H1 (cell line): ENCODE measurements at regions not wholly inside any gene's neighbourhood (a gene's known extent, or its start where the extent isn't known, plus 50 kb on each side); places are given as distances from the start of the nearest gene placed in this dataset.

ENCODE experiments used
- BACH1 ChIP-seq: IDR thresholded peaks from 2 replicates; pipeline ENCODE4 v1.6.1; 2012; ENCODE audit warnings: low read length, improper control_type of control experiment
- CBX8 ChIP-seq: fragments of 300-800, 300-1000 bp; sonication (generic); IDR thresholded peaks from 2 replicates; pipeline ENCODE4 v1.7.1; 2016; ENCODE audit warnings: low read depth, low read length, borderline replicate concordance
- CHD1 ChIP-seq: IDR thresholded peaks from 2 replicates; pipeline ENCODE4 v1.6.1; 2012; ENCODE audit warnings: low read depth, low read length, improper control_type of control experiment
- CHD7 ChIP-seq: fragments of 300-600 bp; sonication (generic); IDR thresholded peaks from 2 replicates; pipeline ENCODE4 v1.7.1; 2012; ENCODE audit warnings: low read length, moderate library complexity, mild to moderate bottlenecking, inconsistent platforms; ENCODE audit not compliant: insufficient replicate concordance
- GTF2F1 ChIP-seq: IDR thresholded peaks from 2 replicates; pipeline ENCODE4 v1.6.1; 2012; ENCODE audit warnings: low read depth, low read length, improper control_type of control experiment, borderline replicate concordance
- HDAC6 ChIP-seq: IDR thresholded peaks from one replicate; pipeline ENCODE4 v1.7.1; 2012; ENCODE audit warnings: low read depth, mild to moderate bottlenecking, inconsistent platforms, low read length, moderate library complexity
- RBBP5 ChIP-seq: IDR thresholded peaks from 2 replicates; pipeline ENCODE4 v1.7.1; 2012; ENCODE audit warnings: low read depth, mild to moderate bottlenecking, inconsistent platforms, low read length, moderate library complexity, borderline replicate concordance
- SIN3A ChIP-seq, 2 experiments: IDR thresholded peaks in 1 of 2; conservative IDR thresholded peaks in 1 of 2; 2 replicates each; pipeline ENCODE4 v1.6.1; 2011 to 2012; ENCODE audit warnings: low read length in 2 of 2, improper control_type of control experiment in 1 of 2, low read depth in 1 of 2, mild to moderate bottlenecking in 1 of 2
- TCF12 ChIP-seq: IDR thresholded peaks from 2 replicates; pipeline ENCODE4 v1.6.1; 2011; ENCODE audit warnings: low read depth, mild to moderate bottlenecking, low read length
- TF ChIP-seq, protein P1 (sequence below): IDR thresholded peaks from 2 replicates; pipeline ENCODE4 v1.6.1; 2011; ENCODE audit warnings: low read depth, mild to moderate bottlenecking, low read length; ENCODE audit not compliant: insufficient read depth

DNA sequence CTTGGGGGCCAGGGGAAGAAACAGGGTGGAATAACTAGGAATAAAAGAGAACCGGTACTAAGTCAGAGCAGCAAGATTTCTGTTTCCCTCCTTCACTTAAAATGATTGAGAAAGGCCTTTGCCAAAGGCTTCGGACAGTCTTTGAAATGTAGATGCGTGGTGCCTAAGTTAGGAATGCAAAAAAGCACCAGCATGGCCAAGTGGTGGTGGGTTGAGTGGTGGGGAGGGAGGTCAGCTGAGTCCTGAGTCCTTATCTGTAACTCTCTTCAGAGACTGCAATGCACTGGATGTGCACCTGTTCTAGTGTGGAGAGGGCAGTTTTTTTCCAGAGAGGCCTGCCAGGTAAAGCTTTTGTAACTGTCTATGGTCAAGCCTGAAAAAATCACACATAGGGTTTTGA, 919.9 kb downstream of the FSCB start (continued):
- TF ChIP-seq CBX8 (no peak), BACH1 (no peak), CHD7 (no peak), GTF2F1 (no peak), CHD1 (no peak), RBBP5 (no peak), SIN3A (conservative IDR thresholded peaks at IDR 0.05 in 1 of 2, IDR thresholded peaks at IDR 0.05 in 1 of 2; ENCODE audit: low read depth in 1 of 2, low read length in 2 of 2) (no peak), HDAC6 (no peak), TCF12 (no peak)
- TF ChIP-seq, protein P1, sequence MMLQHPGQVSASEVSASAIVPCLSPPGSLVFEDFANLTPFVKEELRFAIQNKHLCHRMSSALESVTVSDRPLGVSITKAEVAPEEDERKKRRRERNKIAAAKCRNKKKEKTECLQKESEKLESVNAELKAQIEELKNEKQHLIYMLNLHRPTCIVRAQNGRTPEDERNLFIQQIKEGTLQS = no peak
